Adrenal gland (tissue), 5 donors: ENCODE measurements at regions not wholly inside any gene's neighbourhood (a gene's known extent, or its start where the extent isn't known, plus 50 kb on each side); places are given as distances from the start of the nearest gene placed in this dataset.

Experiments used
- POLR2A ChIP-seq, 2 donors: fragments of 450-650 bp; IDR thresholded peaks; one replicate each; pipeline ENCODE4 v1.6.1; 2017; ENCODE audit warnings: antibody characterized with exemption in 2 of 2, mild to moderate bottlenecking in 2 of 2, moderate library complexity in 1 of 2
- TF ChIP-seq, protein P1 (sequence below), 6 experiments: fragments of 450-650 bp in 4 of 6; fragments of 200-600 bp in 2 of 6; sonication (generic) in 1 of 6; IDR thresholded peaks; 1 replicate in 5 of 6; 2 replicates in 1 of 6; pipeline versions ENCODE4 v1.5.1 to v1.8.0; 2016 to 2021; ENCODE audit warnings: antibody characterized with exemption in 6 of 6, mild to moderate bottlenecking in 2 of 6, moderate library complexity in 1 of 6
- donor health status: DM: no; HTN: no; CAD: no.

DNA sequence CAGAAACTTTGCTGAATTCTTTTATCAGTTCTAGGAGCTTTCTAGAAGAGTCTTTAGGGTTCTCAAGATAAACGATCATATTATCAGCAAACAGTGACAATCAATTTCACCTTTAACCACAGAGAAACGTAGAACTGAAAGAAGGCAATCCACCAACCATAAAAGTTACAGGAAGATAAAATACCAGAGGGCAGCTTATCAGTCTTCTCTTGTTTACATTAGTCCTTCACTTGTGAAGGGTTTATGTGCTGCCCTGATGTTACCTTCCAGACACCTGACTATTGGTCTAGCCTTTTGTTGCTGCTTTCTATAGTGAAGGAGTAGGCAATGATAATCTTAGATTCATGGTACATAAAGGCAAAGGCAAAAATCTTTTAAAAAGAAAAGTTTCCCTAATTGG, 73.2 kb upstream of the EFCAB3 start:
- TF ChIP-seq, protein P1, sequence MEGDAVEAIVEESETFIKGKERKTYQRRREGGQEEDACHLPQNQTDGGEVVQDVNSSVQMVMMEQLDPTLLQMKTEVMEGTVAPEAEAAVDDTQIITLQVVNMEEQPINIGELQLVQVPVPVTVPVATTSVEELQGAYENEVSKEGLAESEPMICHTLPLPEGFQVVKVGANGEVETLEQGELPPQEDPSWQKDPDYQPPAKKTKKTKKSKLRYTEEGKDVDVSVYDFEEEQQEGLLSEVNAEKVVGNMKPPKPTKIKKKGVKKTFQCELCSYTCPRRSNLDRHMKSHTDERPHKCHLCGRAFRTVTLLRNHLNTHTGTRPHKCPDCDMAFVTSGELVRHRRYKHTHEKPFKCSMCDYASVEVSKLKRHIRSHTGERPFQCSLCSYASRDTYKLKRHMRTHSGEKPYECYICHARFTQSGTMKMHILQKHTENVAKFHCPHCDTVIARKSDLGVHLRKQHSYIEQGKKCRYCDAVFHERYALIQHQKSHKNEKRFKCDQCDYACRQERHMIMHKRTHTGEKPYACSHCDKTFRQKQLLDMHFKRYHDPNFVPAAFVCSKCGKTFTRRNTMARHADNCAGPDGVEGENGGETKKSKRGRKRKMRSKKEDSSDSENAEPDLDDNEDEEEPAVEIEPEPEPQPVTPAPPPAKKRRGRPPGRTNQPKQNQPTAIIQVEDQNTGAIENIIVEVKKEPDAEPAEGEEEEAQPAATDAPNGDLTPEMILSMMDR (IDR thresholded peaks at IDR 0.05) = no peak
- TF ChIP-seq POLR2A (IDR thresholded peaks at IDR 0.05) = no peak
